ENCODE measurements at regions not wholly inside any gene's neighbourhood (a gene's known extent, or its start where the extent isn't known, plus 50 kb on each side); places are given as distances from the start of the nearest gene placed in this dataset.
A peak's percentile ranks its signal among the peaks of the same experiment; 100 is the strongest.

GRCh38 chr5:68419081-68419636, 203.6 kb downstream of the PIK3R1 start:
- no peak for TF ChIP-seq CTCF (IDR thresholded peaks at IDR 0.05)
- TF ChIP-seq EP300 (IDR thresholded peaks at IDR 0.05; ENCODE audit: low read depth): no peak
- TF ChIP-seq POLR2AphosphoS5 (IDR thresholded peaks at IDR 0.05): peak in 2 of 3 donors; percentile 13 to 14

Data from transverse colon (tissue), 4 donors.